MCF 10A (cell line): ENCODE measurements at regions not wholly inside any gene's neighbourhood (a gene's known extent, or its start where the extent isn't known, plus 50 kb on each side); places are given as distances from the start of the nearest gene placed in this dataset.
"Not testable (repeated sequence)": the region's sequence is repeated elsewhere in the genome, so short reads cannot be mapped to it uniquely, and the experiment has no call there.

Experiments
- BruUV-seq: library from RNA; stranded (reverse); fragments of 400-500 nt; replicated peaks from 2 replicates; lab custom pipeline; 2021; lab: Mats Ljungman, UMichigan
- CTCF ChIA-PET: fragments of 300-600 bp; sonication (Branson Sonifier 250); formaldehyde crosslinking; extraction: SDS; loops from one replicate; lab custom pipeline; 2021; ENCODE audit warnings: antibody characterized with exemption, inconsistent platforms; lab: Yijun Ruan, JAX
- POLR2A ChIA-PET: fragments of 300-600, 350-650 bp; sonication (Branson Sonifier 250); formaldehyde crosslinking; extraction: SDS; loops from one replicate; lab custom pipeline; 2020; ENCODE audit warnings: antibody characterized with exemption, inconsistent platforms; lab: Yijun Ruan, JAX
- DNase-seq: peaks from one replicate; pipeline ENCODE4 v3.0.0-alpha.2; 2018; ENCODE audit not compliant: unreplicated experiment
- H3K27ac Mint-ChIP-seq: one replicate; pipeline ENCODE4 v1.8.0; 2022; ENCODE audit warnings: mild to moderate bottlenecking, low read depth, mixed read lengths; ENCODE audit not compliant: unreplicated experiment
- H3K27me3 Mint-ChIP-seq: one replicate; pipeline ENCODE4 v1.8.0; 2022; ENCODE audit warnings: mixed read lengths; ENCODE audit not compliant: insufficient read depth, unreplicated experiment
- H3K36me3 Mint-ChIP-seq: one replicate; pipeline ENCODE4 v1.8.0; 2022; ENCODE audit warnings: mild to moderate bottlenecking, moderate library complexity, mixed read lengths; ENCODE audit not compliant: insufficient read depth, unreplicated experiment
- H3K4me1 Mint-ChIP-seq: one replicate; pipeline ENCODE4 v1.8.0; 2022; ENCODE audit warnings: mixed read lengths; ENCODE audit not compliant: insufficient read depth, unreplicated experiment
- H3K4me3 Mint-ChIP-seq: one replicate; pipeline ENCODE4 v1.8.0; 2022; ENCODE audit warnings: mild to moderate bottlenecking, moderate library complexity, mixed read lengths; ENCODE audit not compliant: unreplicated experiment
- H3K9me3 Mint-ChIP-seq: one replicate; pipeline ENCODE4 v1.8.0; 2022; ENCODE audit warnings: mixed read lengths; ENCODE audit not compliant: unreplicated experiment
- CTCF ChIP-seq: fragments of 200-600 bp; IDR thresholded peaks from one replicate; pipeline ENCODE4 v1.8.0; 2022; ENCODE audit warnings: antibody characterized with exemption, mild to moderate bottlenecking; ENCODE audit not compliant: unreplicated experiment
- intact Hi-C: fragments of 100-400 bp; cut with micrococcal nuclease; formaldehyde crosslinking; loops from 2 replicates; pipeline ENCODE4 v1.14.1; 2022

- BruUV-seq, H3K4me3 Mint-ChIP-seq, H3K4me1 Mint-ChIP-seq, DNase-seq, H3K27me3 Mint-ChIP-seq, H3K9me3 Mint-ChIP-seq, POLR2A ChIA-PET, intact Hi-C loops, H3K36me3 Mint-ChIP-seq, H3K27ac Mint-ChIP-seq: not testable (repeated sequence)
- CTCF ChIA-PET = interaction anchor here (0.7 kb wide), 1 partner anchor 488 kb away, joined by 3 read pairs; no protein-coding TSS in a partner anchor
Measured at GRCh38 chr7:32662509-32662908, 167.2 kb downstream of the AVL9 start.

DNA sequence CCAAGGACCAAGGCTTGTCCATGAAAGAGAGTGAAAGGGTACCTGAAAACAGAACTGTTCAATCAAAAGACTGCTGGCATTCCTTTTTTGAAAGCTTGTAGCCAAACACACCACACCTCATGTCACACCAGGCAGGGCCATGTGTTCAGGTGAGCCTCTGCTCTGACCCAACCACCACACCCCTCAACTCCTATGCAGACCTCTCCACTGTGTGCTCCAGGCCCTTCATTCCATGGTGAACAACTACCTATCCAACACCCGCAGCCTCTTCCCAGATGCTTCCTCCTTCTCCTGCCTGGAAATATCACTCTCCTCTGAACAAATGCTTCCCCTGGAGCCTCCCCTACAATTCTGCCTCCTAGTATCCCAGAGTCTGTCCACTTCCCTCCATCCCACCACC, 166.6 kb downstream of the AVL9 start:
- DNase-seq = no peak
- POLR2A ChIA-PET = no interaction called here
- no peak overlapping the region for H3K27ac Mint-ChIP-seq

GRCh38 chr7:32661501-32661900, 166.2 kb downstream of the AVL9 start:
- no peak for TF ChIP-seq CTCF
- no peaks in the 10 kb centered on the region for H3K27me3 Mint-ChIP-seq
- H3K36me3 Mint-ChIP-seq = no peaks in the 10 kb centered on the region
- intact Hi-C loops = no loop called here
- CTCF ChIA-PET = no interaction called here
- H3K4me3 Mint-ChIP-seq = no peak overlapping the region
- no TSS peak for BruUV-seq
- H3K27ac Mint-ChIP-seq = no peak overlapping the region
- POLR2A ChIA-PET = interaction anchor here (0.6 to 0.7 kb wide), 3 partner anchors 21 to 1158 kb away, joined by 3 read pairs; no protein-coding TSS in a partner anchor
- H3K9me3 Mint-ChIP-seq = no peaks in the 10 kb centered on the region
- DNase-seq = no peak
- H3K4me1 Mint-ChIP-seq = peaks cover 16% of the 10 kb centered on the region

More for the DNA sequence above, 166.6 kb downstream of the AVL9 start:
- H3K9me3 Mint-ChIP-seq = no peaks in the 10 kb centered on the region
- H3K36me3 Mint-ChIP-seq = no peaks in the 10 kb centered on the region
- no peak for TF ChIP-seq CTCF
- no peak overlapping the region for H3K4me3 Mint-ChIP-seq
- no TSS peak for BruUV-seq
- no peaks in the 10 kb centered on the region for H3K27me3 Mint-ChIP-seq
- intact Hi-C loops = no loop called here
- peaks cover 13% of the 10 kb centered on the region for H3K4me1 Mint-ChIP-seq
- CTCF ChIA-PET = no interaction called here

DNA sequence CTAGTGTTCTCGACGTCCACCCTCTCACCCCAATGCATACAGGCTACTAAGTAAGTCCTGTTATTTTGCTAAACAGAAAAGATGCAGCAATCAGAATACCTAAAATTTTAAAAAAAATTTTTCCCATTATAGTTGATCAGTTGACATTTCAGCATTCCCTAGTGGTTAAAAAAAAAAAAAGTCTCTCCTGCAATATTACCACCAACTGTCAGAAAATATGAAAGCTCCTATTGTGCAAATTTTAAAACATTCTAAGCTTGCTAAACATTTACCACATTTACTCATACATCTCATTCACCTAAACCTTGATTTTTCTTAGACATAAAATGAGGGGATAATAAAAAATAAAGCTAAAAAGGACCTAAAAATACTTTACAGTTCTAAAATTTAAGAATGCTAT, 165.6 kb downstream of the AVL9 start:
- H3K36me3 Mint-ChIP-seq = no peaks in the 10 kb centered on the region
- TF ChIP-seq CTCF = no peak
- DNase-seq = no peak
- intact Hi-C loops = no loop called here
- H3K27ac Mint-ChIP-seq = no peak overlapping the region
- no peaks in the 10 kb centered on the region for H3K9me3 Mint-ChIP-seq
- no peak overlapping the region for H3K4me3 Mint-ChIP-seq
- ChIA-PET POLR2A (interaction anchor here (0.6 to 0.7 kb wide), 4 partner anchors 20 to 1159 kb away, joined by 3 read pairs; partner anchors contain the start of gene AVL9), CTCF (interaction anchor here (1.0 kb wide), 1 partner anchor 9 kb away, joined by 3 read pairs; no protein-coding TSS in a partner anchor)
- no TSS peak for BruUV-seq
- peaks cover 16% of the 10 kb centered on the region for H3K4me1 Mint-ChIP-seq
- no peaks in the 10 kb centered on the region for H3K27me3 Mint-ChIP-seq
